GM19239 (cell line): ENCODE measurements at regions not wholly inside any gene's neighbourhood (a gene's known extent, or its start where the extent isn't known, plus 50 kb on each side); places are given as distances from the start of the nearest gene placed in this dataset.
"Not testable (repeated sequence)": the region's sequence is repeated elsewhere in the genome, so short reads cannot be mapped to it uniquely, and the experiment has no call there.

Source experiments
- DNase-seq: peaks from one replicate; pipeline ENCODE4 v3.0.0; 2011; ENCODE audit warnings: low spot score; ENCODE audit not compliant: insufficient read length
- FAIRE-seq: peaks from 2 replicates; lab custom pipeline; 2011; peaks lifted over from hg19 to GRCh38; lab: Jason Lieb, UNC

- no peak for DNase-seq
- no peak for FAIRE-seq
Measured at GRCh38 chr4:177159600-177159999, 150.1 kb upstream of the NEIL3 start.

GRCh38 chr4:177161781-177162180 is 147.9 kb upstream of the NEIL3 start:
- FAIRE-seq (no peak), DNase-seq (no peak)

DNA sequence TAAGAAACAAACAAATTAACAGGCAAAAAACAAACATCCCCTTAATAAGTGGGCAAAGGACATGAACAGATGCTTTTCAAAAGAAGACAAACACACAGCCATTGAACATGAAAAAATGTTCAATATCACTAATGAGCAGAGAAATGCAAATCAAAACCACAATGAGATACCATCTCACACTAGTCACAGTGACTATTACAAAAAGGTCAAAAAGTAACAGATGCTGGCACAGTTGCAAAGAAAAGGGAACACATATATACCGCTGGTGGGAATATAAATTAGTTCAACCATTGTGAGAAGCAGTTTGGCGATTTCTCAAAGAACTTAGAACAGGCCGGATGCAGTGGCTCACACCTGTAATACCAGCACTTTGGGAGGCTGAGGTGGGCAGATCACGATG is 146.1 kb upstream of the NEIL3 start:
- no peak for DNase-seq
- no peak for FAIRE-seq

- FAIRE-seq = no peak
Measured at GRCh38 chr4:177171588-177171987, 138.1 kb upstream of the NEIL3 start.

GRCh38 chr4:177175473-177175872 is 134.2 kb upstream of the NEIL3 start:
- FAIRE-seq (no peak), DNase-seq (no peak)

More at GRCh38 chr4:177171588-177171987, 138.1 kb upstream of the NEIL3 start:
- DNase-seq = no peak

GRCh38 chr4:177177541-177178081 is 132.1 kb upstream of the NEIL3 start:
- DNase-seq = no peak
- FAIRE-seq = no peak

GRCh38 chr4:177178246-177178645 is 131.4 kb upstream of the NEIL3 start:
- DNase-seq = no peak
- FAIRE-seq = no peak

DNA sequence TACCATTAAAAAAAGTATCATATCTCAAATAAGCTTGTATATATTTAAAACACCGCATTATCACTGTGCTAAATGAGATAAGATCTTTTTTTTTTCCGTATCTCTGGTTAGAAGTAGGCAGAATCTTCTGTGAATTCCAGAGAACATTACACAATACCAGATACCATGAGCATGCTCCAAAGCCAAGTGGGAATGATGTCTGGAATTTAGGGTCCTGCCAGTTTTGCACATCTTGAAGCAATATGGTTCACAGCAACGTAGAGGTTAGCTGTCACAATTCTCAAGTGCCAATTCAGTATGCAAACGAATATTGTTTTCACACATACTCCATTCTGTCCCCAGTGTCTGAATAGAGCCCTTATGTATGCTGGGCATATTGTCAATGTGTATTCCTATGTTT is 127.5 kb upstream of the NEIL3 start:
- FAIRE-seq (no peak), DNase-seq (no peak)

DNA sequence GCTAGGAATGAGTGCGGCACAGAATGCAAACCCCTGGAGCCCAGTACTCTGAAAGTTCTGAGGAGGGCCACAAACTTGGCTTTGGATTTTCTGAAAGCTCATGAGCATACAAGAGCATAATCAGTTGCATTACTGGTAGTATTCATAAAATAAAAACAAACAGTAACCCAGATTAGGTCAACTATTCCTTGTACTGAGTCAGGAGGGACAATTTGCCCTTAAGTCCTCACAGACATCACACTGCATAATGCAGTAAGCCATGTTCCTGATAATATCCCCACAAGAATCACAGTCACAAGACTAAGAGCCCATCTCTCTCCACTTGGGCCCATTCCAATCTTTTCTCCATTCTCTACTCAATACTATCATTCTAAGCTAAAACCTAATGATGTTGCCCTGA is 126.9 kb upstream of the NEIL3 start:
- FAIRE-seq (no peak), DNase-seq (no peak)

- FAIRE-seq (no peak), DNase-seq (no peak)
Measured at GRCh38 chr4:177185151-177185550, 124.5 kb upstream of the NEIL3 start.

DNA sequence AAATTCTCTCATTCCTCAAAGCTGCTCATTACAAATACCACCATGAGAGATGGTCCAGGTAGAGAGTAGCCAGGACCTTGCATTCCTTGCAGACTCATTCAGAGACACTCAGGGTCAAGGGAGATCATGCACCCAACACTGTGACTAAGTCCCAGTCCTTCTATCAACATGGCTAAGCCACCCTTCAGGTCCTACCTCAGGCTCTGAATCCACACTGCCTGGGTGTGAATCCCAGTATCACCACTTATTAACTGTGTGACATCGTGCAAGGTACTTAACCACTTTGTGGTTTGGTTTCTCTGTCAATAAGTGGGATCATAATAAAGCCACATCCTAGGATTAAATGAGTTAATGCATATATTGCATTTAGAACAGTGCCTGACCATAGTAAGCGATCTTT is 124.1 kb upstream of the NEIL3 start:
- DNase-seq = no peak
- no peak for FAIRE-seq

DNA sequence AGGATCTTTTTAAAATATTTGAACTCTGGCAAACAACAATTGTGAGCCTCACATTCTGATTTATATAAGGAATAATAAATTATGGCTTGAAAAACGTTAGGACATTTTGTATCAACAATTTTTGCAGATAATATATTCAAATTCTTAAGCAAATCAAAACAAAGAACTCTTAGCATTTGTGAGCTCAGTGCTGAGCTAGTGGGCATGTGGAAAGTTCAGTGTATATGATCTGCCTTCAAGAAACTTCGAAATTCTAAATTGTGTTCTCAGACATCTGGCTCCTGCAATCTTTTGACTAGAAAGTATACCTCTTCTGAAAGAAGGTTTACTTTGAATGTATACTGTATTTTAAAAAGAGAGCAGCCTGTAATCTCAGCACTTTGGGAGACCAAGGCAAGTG is 122.3 kb upstream of the NEIL3 start:
- FAIRE-seq = no peak
- DNase-seq = no peak

DNA sequence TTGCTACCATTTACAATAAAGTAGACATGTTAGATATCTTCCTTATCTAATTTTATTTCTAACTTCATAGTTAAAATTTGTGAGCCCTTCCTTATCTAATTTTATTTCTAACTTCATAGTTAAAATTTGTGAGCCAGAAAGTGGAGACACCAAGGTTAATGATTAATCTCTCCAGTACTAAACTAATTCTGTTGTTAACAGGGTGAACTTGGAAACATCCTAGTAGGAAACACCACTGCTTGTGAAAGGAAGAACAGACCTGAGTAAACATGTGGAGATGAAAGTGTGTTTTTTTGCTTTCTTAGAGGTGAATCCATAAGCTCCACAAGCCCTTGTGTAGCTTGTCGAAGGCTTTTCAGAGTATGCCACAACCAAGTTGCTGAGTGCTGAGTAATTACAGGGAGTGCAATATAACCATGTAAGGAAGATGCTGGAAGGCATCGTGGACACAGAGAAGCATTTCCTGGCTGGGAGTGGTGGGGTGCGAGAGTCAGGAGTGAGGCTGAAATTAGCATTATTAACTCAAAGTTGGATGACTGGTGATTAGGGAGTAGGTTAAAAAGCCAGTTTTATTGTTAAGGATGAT is 118.6 kb upstream of the NEIL3 start:
- DNase-seq (no peak), FAIRE-seq (no peak)

GRCh38 chr4:177191586-177191985 is 118.1 kb upstream of the NEIL3 start:
- FAIRE-seq (no peak), DNase-seq (no peak)

GRCh38 chr4:177191991-177192390 is 117.7 kb upstream of the NEIL3 start:
- DNase-seq (no peak), FAIRE-seq (no peak)

DNA sequence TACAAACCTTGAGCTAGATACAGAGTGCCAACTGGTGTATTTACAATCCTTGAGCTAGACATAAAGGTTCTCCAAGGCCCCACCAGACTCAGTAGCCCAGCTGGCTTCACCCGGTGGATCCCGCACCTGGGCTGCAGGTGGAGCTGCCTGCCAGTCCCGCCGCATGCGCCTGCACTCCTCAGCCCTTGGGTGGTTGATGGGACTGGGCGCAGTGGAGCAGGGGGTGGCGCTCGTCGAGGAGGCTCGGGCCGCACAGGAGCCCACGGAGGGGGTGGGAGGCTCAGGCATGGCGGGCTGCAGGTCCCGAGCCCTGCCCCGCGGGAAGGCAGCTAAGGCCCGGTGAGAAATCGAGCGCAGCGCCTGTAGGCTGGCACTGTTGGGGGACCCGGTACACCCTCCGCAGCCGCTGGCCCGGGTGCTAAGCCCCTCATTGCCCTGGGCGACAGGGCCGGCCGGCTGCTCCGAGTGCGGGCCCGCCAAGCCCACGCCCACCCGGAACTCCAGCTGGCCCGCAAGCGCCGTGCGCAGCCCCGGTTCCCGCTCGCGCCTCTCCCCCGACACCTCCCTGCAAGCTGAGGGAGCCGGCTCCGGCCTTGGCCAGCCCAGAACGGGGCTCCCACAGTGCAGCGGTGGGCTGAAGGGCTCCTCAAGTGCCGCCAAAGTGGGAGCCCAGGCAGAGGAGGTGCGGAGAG is 116.5 kb upstream of the NEIL3 start:
- DNase-seq, FAIRE-seq: not testable (repeated sequence)

- FAIRE-seq (no peak), DNase-seq (no peak)
Measured at GRCh38 chr4:177194906-177195305, 114.8 kb upstream of the NEIL3 start.

GRCh38 chr4:177196615-177197014 is 113.1 kb upstream of the NEIL3 start:
- DNase-seq = no peak
- no peak for FAIRE-seq

- FAIRE-seq = no peak
- DNase-seq = no peak
Measured at GRCh38 chr4:177201614-177202013, 108.1 kb upstream of the NEIL3 start.

- DNase-seq (no peak), FAIRE-seq (no peak)
Measured at GRCh38 chr4:177204126-177204525, 105.5 kb upstream of the NEIL3 start.

GRCh38 chr4:177214935-177215334 is 94.7 kb upstream of the NEIL3 start:
- DNase-seq (no peak), FAIRE-seq (no peak)

- no peak for DNase-seq
- FAIRE-seq = no peak
Measured at GRCh38 chr4:177220376-177220775, 89.3 kb upstream of the NEIL3 start.
